SJCRH30 (cell line): ENCODE measurements at regions not wholly inside any gene's neighbourhood (a gene's known extent, or its start where the extent isn't known, plus 50 kb on each side); places are given as distances from the start of the nearest gene placed in this dataset.
A peak's percentile ranks its signal among the peaks of the same experiment; 100 is the strongest.
"Not testable (repeated sequence)": the region's sequence is repeated elsewhere in the genome, so short reads cannot be mapped to it uniquely, and the experiment has no call there.

Source experiments
- DNase-seq, 2 experiments: peaks; one replicate each; pipeline ENCODE4 v3.0.0-alpha.2; 2015 to 2020
- H3K27ac ChIP-seq: fragments of 250-450 bp; sonication (Bioruptor Pico); 2 replicates; pipeline ENCODE4 v1.5.1; 2020; ENCODE audit warnings: mild to moderate bottlenecking, moderate library complexity
- H3K27me3 ChIP-seq: fragments of 250-450 bp; sonication (Bioruptor Pico); 2 replicates; pipeline ENCODE4 v1.5.1; 2020; ENCODE audit warnings: mild to moderate bottlenecking, moderate library complexity
- H3K36me3 ChIP-seq: fragments of 250-450 bp; sonication (Bioruptor Pico); 2 replicates; pipeline ENCODE4 v1.5.1; 2020; ENCODE audit warnings: mild to moderate bottlenecking, moderate library complexity
- H3K4me1 ChIP-seq: fragments of 250-450 bp; sonication (Bioruptor Pico); 2 replicates; pipeline ENCODE4 v1.5.1; 2020; ENCODE audit warnings: mild to moderate bottlenecking, moderate library complexity
- H3K4me3 ChIP-seq: fragments of 250-450 bp; sonication (Bioruptor Pico); 2 replicates; pipeline ENCODE4 v1.5.1; 2020; ENCODE audit warnings: mild to moderate bottlenecking, moderate library complexity
- H3K9me3 ChIP-seq: fragments of 250-450 bp; sonication (Bioruptor Pico); replicated peaks from 2 replicates; pipeline ENCODE4 v1.5.1; 2020; ENCODE audit warnings: mild to moderate bottlenecking, moderate library complexity

DNA sequence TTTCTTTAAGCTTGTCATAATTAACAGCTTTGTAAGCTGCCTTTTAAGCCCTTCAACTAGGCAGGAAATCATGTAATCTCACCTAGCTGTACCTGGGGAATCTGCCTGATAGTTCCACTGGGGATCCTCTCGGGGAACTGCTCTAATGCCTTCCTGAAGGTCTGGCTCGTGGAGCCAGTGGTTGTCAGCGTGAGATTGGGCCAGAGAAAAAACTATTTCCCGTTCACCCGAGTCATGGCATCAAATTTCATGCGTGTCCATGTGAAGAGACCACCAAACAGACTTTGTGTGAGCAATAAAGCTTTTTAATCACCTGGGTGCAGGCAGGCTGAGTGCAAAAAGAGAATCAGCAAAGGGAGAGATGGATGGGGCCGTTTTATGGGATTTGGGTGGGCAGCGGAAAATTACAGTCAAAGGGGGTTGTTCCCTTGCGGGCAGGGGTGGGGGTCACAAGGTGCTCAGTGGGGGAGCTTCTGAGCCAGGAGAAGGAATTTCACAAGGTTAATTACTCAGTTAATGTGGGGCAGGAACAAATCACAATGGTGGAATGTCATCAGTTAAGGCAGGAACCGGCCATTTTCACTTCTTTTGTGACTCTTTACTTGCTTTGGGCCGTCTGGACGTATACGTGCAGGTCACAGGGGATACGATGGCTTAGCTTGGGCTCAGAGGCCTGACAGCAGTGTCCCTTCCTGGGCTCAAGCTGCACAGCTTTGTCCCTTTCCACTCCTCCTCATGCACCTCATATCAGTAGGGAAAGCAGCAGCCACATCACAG lies 170.7 kb downstream of the UNC5CL start:
- not testable (repeated sequence) for H3K27ac ChIP-seq, H3K36me3 ChIP-seq, DNase-seq, H3K4me3 ChIP-seq, H3K27me3 ChIP-seq, H3K9me3 ChIP-seq, H3K4me1 ChIP-seq

DNA sequence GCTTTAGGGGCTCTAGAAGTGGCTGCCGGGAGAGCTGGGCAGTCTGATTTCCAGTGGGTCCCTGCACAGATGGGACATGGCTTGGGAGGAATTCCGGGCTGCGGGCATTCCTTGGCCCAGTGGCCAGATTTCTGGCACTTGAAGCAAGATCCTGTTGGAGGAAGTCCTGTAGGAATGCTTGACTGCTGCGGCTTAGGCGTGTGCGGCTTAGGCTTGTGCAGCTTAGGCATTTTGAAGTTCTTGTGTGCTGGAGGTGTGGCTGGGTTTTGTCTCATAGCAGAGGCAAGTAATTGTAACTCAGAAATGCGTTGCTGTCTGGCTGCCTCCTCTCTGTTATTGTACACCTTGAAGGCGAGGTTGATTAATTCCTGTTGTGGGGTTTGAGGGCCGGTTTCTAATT lies 171.5 kb downstream of the UNC5CL start:
- not testable (repeated sequence) for DNase-seq

GRCh38 chr6:40865259-40865658 lies 173.8 kb downstream of the UNC5CL start:
- H3K4me3 ChIP-seq, DNase-seq, H3K4me1 ChIP-seq, H3K27ac ChIP-seq, H3K9me3 ChIP-seq, H3K36me3 ChIP-seq, H3K27me3 ChIP-seq: not testable (repeated sequence)

More for the DNA sequence above, 171.5 kb downstream of the UNC5CL start:
- not testable (repeated sequence) for H3K27me3 ChIP-seq, H3K36me3 ChIP-seq, H3K27ac ChIP-seq, H3K9me3 ChIP-seq, H3K4me1 ChIP-seq, H3K4me3 ChIP-seq

GRCh38 chr6:40860443-40860842 lies 178.6 kb downstream of the UNC5CL start:
- Histone ChIP-seq H3K27me3 (no peaks in the 10 kb centered on the region), H3K36me3 (no peaks in the 10 kb centered on the region), H3K4me1 (no peaks in the 10 kb centered on the region), H3K9me3 (no peaks in the 10 kb centered on the region), H3K4me3 (no peak overlapping the region), H3K27ac (no peak overlapping the region)
- DNase-seq: no peak

GRCh38 chr6:40856271-40856670 lies 182.8 kb downstream of the UNC5CL start:
- Histone ChIP-seq H3K27me3 (no peaks in the 10 kb centered on the region), H3K4me3 (no peak overlapping the region), H3K27ac (no peak overlapping the region), H3K9me3 (no peaks in the 10 kb centered on the region), H3K36me3 (no peaks in the 10 kb centered on the region), H3K4me1 (no peaks in the 10 kb centered on the region)
- no peak for DNase-seq

- Histone ChIP-seq H3K4me3 (no peak overlapping the region), H3K27ac (no peak overlapping the region), H3K36me3 (no peaks in the 10 kb centered on the region), H3K4me1 (no peaks in the 10 kb centered on the region), H3K27me3 (no peaks in the 10 kb centered on the region), H3K9me3 (no peaks in the 10 kb centered on the region)
- no peak for DNase-seq
Measured at GRCh38 chr6:40855168-40855880, 183.7 kb downstream of the UNC5CL start.

DNA sequence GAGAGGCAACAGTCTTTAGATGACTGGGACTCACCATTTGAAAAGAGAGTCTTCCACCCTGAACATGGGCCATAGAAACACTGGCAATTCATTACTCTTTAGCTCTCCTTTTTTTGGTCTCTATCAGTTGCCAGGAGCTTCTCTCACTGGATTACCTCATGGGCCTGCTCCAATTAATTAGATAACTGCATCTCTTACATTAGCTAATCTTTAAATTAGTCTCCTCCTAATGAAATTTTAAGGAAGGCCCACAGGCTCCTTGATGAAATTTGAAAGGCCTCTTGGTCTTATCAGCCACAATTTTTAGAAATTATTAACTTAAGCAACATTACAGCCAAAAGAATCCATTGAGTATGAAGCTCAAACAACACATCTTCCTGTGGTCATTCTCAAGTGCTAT lies 184.4 kb downstream of the UNC5CL start:
- H3K27ac ChIP-seq: no peak overlapping the region
- DNase-seq: no peak
- H3K9me3 ChIP-seq: no peaks in the 10 kb centered on the region
- H3K4me1 ChIP-seq: no peaks in the 10 kb centered on the region
- no peak overlapping the region for H3K4me3 ChIP-seq
- no peaks in the 10 kb centered on the region for H3K27me3 ChIP-seq
- no peaks in the 10 kb centered on the region for H3K36me3 ChIP-seq

GRCh38 chr6:40852779-40853373 lies 186.1 kb downstream of the UNC5CL start:
- Histone ChIP-seq H3K4me1 (no peaks in the 10 kb centered on the region), H3K9me3 (no peaks in the 10 kb centered on the region), H3K4me3 (no peak overlapping the region), H3K27me3 (no peaks in the 10 kb centered on the region), H3K36me3 (no peaks in the 10 kb centered on the region), H3K27ac (no peak overlapping the region)
- DNase-seq: peak; percentile 19 to 41

- no peaks in the 10 kb centered on the region for H3K27me3 ChIP-seq
- no peak for DNase-seq
Measured at GRCh38 chr6:40849546-40849945, 189.5 kb downstream of the UNC5CL start.

GRCh38 chr6:40848868-40849514 lies 190.0 kb downstream of the UNC5CL start:
- Histone ChIP-seq H3K4me3 (no peak overlapping the region), H3K4me1 (no peaks in the 10 kb centered on the region), H3K27ac (no peak overlapping the region), H3K27me3 (no peaks in the 10 kb centered on the region), H3K9me3 (no peaks in the 10 kb centered on the region), H3K36me3 (no peaks in the 10 kb centered on the region)
- DNase-seq: no peak

More at GRCh38 chr6:40849546-40849945, 189.5 kb downstream of the UNC5CL start:
- H3K27ac ChIP-seq: no peak overlapping the region
- H3K36me3 ChIP-seq: no peaks in the 10 kb centered on the region
- H3K4me1 ChIP-seq: no peaks in the 10 kb centered on the region
- no peak overlapping the region for H3K4me3 ChIP-seq
- H3K9me3 ChIP-seq: no peaks in the 10 kb centered on the region

GRCh38 chr6:40848038-40848437 lies 191.0 kb downstream of the UNC5CL start:
- no peak for DNase-seq
- no peaks in the 10 kb centered on the region for H3K9me3 ChIP-seq
- no peak overlapping the region for H3K4me3 ChIP-seq
- no peaks in the 10 kb centered on the region for H3K36me3 ChIP-seq
- no peak overlapping the region for H3K27ac ChIP-seq
- H3K4me1 ChIP-seq: no peaks in the 10 kb centered on the region
- no peaks in the 10 kb centered on the region for H3K27me3 ChIP-seq

DNA sequence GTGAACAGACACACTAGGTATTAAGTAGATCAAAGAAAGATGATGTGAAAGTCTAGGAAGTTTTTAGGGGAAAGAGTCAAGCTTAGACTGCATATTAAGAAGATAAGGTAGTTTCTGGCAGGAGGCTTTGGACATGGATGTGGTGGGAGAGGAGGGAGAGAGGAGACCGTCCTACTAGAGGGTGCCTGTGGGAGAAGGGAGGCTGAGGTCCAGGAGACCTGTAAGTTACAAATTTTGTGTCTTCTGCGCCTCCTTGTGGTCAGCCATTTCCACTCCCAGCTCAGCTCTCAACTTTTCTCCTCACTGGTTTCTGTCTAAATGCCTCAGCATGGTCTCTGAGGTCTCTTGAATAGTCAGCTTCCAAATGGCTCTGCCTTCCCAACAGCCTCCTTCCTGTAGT lies 193.5 kb downstream of the UNC5CL start:
- no peak overlapping the region for H3K4me3 ChIP-seq
- H3K27me3 ChIP-seq: no peaks in the 10 kb centered on the region; the same call in 1 of the 2 replicates
- peak; percentile 27 to 60 for DNase-seq
- H3K4me1 ChIP-seq: no peaks in the 10 kb centered on the region
- H3K36me3 ChIP-seq: no peaks in the 10 kb centered on the region
- H3K27ac ChIP-seq: no peak overlapping the region
- H3K9me3 ChIP-seq: no peaks in the 10 kb centered on the region

- H3K27me3 ChIP-seq: peaks cover 3% of the 10 kb centered on the region
- H3K27ac ChIP-seq: no peak overlapping the region
- H3K4me3 ChIP-seq: no peak overlapping the region
- H3K9me3 ChIP-seq: no peaks in the 10 kb centered on the region
- H3K36me3 ChIP-seq: no peaks in the 10 kb centered on the region
- no peaks in the 10 kb centered on the region for H3K4me1 ChIP-seq
- DNase-seq: no peak
Measured at GRCh38 chr6:40844246-40844645, 194.8 kb downstream of the UNC5CL start.

- Histone ChIP-seq H3K36me3 (no peaks in the 10 kb centered on the region), H3K27ac (no peak overlapping the region), H3K27me3 (peaks cover 3% of the 10 kb centered on the region), H3K9me3 (no peaks in the 10 kb centered on the region), H3K4me3 (no peak overlapping the region), H3K4me1 (no peaks in the 10 kb centered on the region)
- DNase-seq: no peak
Measured at GRCh38 chr6:40841721-40842120, 197.3 kb downstream of the UNC5CL start.

- H3K27ac ChIP-seq: no peak overlapping the region
- no peaks in the 10 kb centered on the region for H3K9me3 ChIP-seq
- DNase-seq: no peak
- H3K4me1 ChIP-seq: no peaks in the 10 kb centered on the region
- no peaks in the 10 kb centered on the region for H3K36me3 ChIP-seq
- H3K4me3 ChIP-seq: no peak overlapping the region
- no peaks in the 10 kb centered on the region for H3K27me3 ChIP-seq
Measured at GRCh38 chr6:40832691-40833090, 206.3 kb downstream of the UNC5CL start.
